ENCODE measurements at regions not wholly inside any gene's neighbourhood (a gene's known extent, or its start where the extent isn't known, plus 50 kb on each side); places are given as distances from the start of the nearest gene placed in this dataset.

DNA sequence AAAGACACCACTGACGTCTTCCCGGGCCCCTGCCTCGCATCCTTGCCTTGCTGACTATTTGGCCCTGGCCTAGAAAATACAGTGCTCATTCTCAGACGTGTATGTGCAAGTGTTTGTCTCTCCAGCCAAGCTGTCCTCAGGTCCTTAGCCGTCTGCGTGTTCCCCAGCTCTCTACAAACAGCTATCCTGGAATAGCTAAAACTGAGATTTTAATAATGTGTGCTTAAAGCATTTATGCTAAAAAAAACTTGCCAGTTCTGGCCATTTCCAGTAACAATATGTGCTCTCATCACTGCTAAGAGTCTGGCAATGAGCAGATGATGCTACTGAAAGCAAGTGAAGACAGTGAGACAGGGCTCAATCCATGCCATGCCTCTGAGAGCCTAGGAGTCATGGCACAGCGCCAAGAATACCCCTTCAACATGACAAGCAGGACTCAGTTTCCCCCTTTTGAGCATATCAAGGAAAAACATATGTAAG lies 55.7 kb downstream of the IRF2BP2 start:
- DNase-seq (ENCODE audit: low read depth in 6 of 9, low spot score in 9 of 9): no peak
- Histone ChIP-seq H3K36me3 (ENCODE audit: control insufficient read depth in 2 of 2, insufficient read depth in 2 of 2, low read length in 1 of 2) (no peaks in the 10 kb centered on the region), H3K4me3 (ENCODE audit: low read length in 2 of 2) (no peak overlapping the region), H3K27ac (ENCODE audit: low read depth in 1 of 2, low read length in 1 of 2) (no peak overlapping the region), H3K9me3 (ENCODE audit: control insufficient read depth in 2 of 2, insufficient read depth in 1 of 2, low read length in 1 of 2) (no peaks in the 10 kb centered on the region), H3K27me3 (ENCODE audit: control insufficient read depth in 2 of 2, insufficient read depth in 1 of 2, low read length in 1 of 2) (no peaks in the 10 kb centered on the region), H3K4me1 (ENCODE audit: control insufficient read depth in 2 of 2, insufficient read depth in 2 of 2, low read length in 2 of 2) (peaks cover 0 to 4% of the 10 kb centered on the region in 2 donors)
- 91% methylated on average over 7 of the region's 7 CpGs for WGBS

DNA sequence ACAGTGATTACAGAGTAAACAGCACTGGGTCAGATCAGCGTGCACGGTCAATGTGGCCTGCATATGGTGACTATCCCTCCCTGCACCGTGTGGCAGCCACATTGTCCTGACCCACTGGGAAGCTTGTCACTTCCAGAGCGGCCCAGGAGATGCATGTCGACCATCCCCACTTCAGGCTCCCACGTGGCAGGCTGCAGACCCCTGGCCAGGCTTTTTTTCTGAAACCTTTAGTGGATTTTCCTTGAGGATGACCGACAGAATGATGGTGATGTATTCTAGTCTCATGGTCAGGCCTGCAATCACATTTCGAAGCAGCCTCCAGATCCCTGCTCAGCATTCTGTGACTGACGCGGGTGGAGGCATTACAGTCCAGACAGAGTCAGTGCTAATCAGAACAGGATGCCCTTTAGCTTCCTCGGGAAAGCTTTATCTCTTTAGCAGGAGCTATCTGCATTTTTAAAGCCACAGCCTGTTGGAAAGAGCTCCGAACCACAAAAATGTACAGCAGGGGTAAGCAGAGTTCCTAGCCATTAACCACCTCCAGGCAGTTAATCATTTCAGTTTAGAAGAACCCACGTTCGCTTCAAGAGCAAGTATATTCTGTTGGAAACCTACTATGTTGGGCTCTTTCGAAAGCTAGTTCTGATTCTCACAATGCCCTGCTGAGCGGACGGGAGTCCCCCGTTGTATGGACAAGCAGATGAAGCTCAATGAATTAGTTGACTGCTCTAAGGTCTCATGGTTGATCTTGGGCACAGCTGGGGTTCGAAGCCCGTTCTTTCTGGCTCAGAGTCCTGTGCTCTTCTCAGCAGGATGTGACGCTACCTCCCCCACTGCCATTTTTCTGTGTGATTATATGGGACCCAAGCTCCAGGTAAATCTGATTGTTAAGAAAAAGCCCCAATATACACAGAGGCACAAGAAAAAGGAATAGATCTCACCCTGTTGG lies 56.5 kb downstream of the IRF2BP2 start:
- DNase-seq (ENCODE audit: low read depth in 6 of 9, low spot score in 9 of 9): no peak
- 93% methylated on average over 21 of the region's 21 CpGs for WGBS
- Histone ChIP-seq H3K27me3 (ENCODE audit: control insufficient read depth in 2 of 2, insufficient read depth in 1 of 2, low read length in 1 of 2) (no peaks in the 10 kb centered on the region), H3K36me3 (ENCODE audit: control insufficient read depth in 2 of 2, insufficient read depth in 2 of 2, low read length in 1 of 2) (no peaks in the 10 kb centered on the region), H3K27ac (ENCODE audit: low read depth in 1 of 2, low read length in 1 of 2) (no peak overlapping the region), H3K4me3 (ENCODE audit: low read length in 2 of 2) (no peak overlapping the region), H3K9me3 (ENCODE audit: control insufficient read depth in 2 of 2, insufficient read depth in 1 of 2, low read length in 1 of 2) (no peaks in the 10 kb centered on the region), H3K4me1 (ENCODE audit: control insufficient read depth in 2 of 2, insufficient read depth in 2 of 2, low read length in 2 of 2) (peaks cover 0 to 4% of the 10 kb centered on the region in 2 donors)

DNA sequence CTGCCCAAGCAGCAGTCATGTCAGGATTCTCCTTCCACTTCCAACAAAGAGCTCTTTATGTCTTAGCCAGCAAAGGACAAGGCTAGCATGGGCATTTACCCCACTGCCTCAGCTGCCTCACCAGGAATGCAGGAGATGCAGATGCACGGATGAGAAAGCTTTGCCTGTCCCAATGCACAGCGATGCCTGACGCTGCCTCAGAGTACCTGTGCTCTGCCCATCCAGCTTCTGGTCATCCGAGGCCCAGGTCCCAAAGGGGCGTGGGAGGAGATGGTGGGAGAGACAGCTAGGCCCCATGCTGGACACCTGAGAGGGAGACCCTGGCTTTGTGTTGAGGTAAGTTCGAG lies 59.0 kb downstream of the IRF2BP2 start:
- WGBS: 90% methylated on average over 6 of the region's 6 CpGs
- Histone ChIP-seq H3K27ac (ENCODE audit: low read depth in 1 of 2, low read length in 1 of 2) (no peak overlapping the region), H3K27me3 (ENCODE audit: control insufficient read depth in 2 of 2, insufficient read depth in 1 of 2, low read length in 1 of 2) (no peaks in the 10 kb centered on the region), H3K36me3 (ENCODE audit: control insufficient read depth in 2 of 2, insufficient read depth in 2 of 2, low read length in 1 of 2) (no peaks in the 10 kb centered on the region), H3K4me1 (ENCODE audit: control insufficient read depth in 2 of 2, insufficient read depth in 2 of 2, low read length in 2 of 2) (peaks cover 0 to 4% of the 10 kb centered on the region in 2 donors), H3K4me3 (ENCODE audit: low read length in 2 of 2) (no peak overlapping the region), H3K9me3 (ENCODE audit: control insufficient read depth in 2 of 2, insufficient read depth in 1 of 2, low read length in 1 of 2) (no peaks in the 10 kb centered on the region)
- DNase-seq (ENCODE audit: low read depth in 6 of 9, low spot score in 9 of 9): no peak

DNA sequence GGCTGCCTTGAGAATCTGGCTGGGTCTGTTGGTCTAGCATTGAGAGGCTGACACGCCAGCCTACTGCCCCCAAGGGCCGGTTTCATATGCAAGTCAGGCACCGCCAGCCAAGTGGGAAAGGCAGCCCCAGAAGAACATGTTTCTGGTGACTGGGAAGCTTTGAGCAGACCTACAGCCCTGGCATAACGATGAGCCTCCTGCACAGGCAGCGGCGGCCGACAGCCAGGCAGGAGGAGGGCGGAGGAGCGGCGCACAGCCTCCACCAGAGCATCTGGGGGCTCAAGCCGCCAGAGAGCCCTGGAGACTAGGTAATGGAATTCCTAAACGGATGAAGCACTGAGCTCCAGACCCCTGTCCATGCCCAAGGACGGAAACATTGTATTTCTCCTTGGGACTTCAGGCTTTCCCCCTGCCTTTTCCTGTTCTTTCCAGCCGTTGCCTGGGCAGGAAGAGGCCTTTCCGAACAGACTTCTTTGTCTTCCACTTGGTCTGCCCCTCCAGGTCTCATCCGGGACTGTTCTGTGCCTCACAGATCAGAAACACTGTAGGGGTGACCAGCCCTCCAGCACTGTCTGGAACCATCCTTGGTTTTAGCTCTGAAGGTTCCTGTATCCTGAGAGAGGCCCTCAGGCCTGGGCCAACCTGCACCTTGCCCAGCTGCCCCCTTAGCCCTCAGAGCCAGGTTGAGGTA lies 59.5 kb downstream of the IRF2BP2 start:
- no peaks in the 10 kb centered on the region for H3K9me3 ChIP-seq (ENCODE audit: control insufficient read depth in 2 of 2, insufficient read depth in 1 of 2, low read length in 1 of 2)
- no peaks in the 10 kb centered on the region for H3K27me3 ChIP-seq (ENCODE audit: control insufficient read depth in 2 of 2, insufficient read depth in 1 of 2, low read length in 1 of 2)
- no peak for DNase-seq (ENCODE audit: low read depth in 6 of 9, low spot score in 9 of 9)
- H3K4me1 ChIP-seq (ENCODE audit: control insufficient read depth in 2 of 2, insufficient read depth in 2 of 2, low read length in 2 of 2): peaks cover 0 to 8% of the 10 kb centered on the region in 2 donors
- no peak overlapping the region for H3K4me3 ChIP-seq (ENCODE audit: low read length in 2 of 2)
- WGBS: 95% methylated on average over 16 of the region's 16 CpGs
- H3K27ac ChIP-seq (ENCODE audit: low read depth in 1 of 2, low read length in 1 of 2): no peak overlapping the region
- no peaks in the 10 kb centered on the region for H3K36me3 ChIP-seq (ENCODE audit: control insufficient read depth in 2 of 2, insufficient read depth in 2 of 2, low read length in 1 of 2)

DNA sequence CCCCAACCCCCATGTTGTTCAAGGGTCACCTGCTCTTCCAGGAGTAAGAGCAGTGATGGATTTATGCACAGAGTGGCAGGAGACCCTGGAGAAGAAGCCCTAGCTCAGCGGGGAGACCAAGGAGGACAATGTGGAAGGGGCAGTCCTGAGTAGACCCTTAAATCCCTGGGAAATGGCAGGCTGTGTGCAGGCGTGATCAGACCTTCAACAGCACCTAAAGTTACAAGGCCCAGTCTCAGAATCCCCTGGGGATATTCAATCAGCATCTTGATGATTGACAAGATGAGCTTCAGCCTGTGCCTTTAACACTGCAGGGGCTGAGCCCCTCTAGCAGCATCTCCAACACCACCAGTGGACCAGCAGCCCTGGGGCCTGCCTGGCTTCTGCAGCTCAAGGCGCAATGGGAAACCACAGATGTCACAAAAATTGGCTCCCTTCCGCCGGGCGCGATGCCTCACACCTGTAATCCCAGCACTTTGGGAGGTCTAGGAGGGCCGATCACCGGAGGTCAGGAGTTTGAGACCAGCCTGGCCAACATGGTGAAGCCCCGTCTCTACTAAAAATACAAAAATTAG lies 60.4 kb downstream of the IRF2BP2 start:
- H3K36me3 ChIP-seq (ENCODE audit: control insufficient read depth in 2 of 2, insufficient read depth in 2 of 2, low read length in 1 of 2): no peaks in the 10 kb centered on the region
- no peak overlapping the region for H3K4me3 ChIP-seq (ENCODE audit: low read length in 2 of 2)
- peaks cover 0 to 15% of the 10 kb centered on the region in 2 donors for H3K4me1 ChIP-seq (ENCODE audit: control insufficient read depth in 2 of 2, insufficient read depth in 2 of 2, low read length in 2 of 2)
- 98% methylated on average over 10 of the region's 10 CpGs for WGBS
- H3K9me3 ChIP-seq (ENCODE audit: control insufficient read depth in 2 of 2, insufficient read depth in 1 of 2, low read length in 1 of 2): no peaks in the 10 kb centered on the region
- DNase-seq (ENCODE audit: low read depth in 6 of 9, low spot score in 9 of 9): no peak
- H3K27me3 ChIP-seq (ENCODE audit: control insufficient read depth in 2 of 2, insufficient read depth in 1 of 2, low read length in 1 of 2): no peaks in the 10 kb centered on the region
- no peak overlapping the region for H3K27ac ChIP-seq (ENCODE audit: low read depth in 1 of 2, low read length in 1 of 2)

DNA sequence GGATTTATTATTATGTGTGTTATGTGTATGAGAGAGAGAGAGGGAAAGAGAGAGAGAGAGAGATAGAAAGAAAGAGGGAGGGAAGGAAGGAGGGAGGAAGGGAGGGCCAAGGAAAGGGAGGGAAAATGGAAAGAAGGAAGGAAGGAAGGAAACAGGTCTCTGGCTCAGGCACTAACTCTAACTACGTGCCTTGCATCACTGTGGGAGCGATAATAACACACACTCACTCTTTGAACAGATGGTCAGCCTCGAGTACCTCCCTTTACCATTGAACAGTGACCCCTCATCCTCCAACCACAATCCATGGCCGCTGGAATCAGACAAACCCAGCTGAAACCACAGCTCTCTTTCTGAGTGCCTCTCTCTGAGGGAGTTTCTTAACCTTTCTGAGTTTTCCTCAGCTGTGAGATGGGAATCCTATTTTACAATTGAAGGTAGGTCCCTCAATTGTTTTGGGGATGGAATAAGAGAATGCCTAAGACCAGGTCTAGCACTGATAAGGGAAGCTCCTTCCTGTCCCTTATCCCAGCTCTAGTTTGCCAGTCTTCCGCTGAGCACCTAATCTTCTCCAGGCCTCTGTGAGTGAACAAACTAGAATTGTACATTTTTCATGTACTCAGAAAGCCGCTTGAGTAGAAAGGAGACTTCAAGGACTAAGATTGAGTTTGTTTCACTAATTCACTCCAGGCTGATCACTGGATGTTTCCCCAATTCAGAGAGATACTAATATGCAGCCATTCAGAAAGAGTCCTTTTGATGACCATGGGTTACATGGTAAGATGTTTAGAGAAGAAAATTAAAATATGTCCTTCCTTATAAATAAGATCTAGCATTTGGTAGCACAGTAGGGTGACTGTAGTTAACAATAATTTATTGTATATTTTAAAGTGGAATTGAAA lies 62.8 kb downstream of the IRF2BP2 start:
- no peak overlapping the region for H3K4me3 ChIP-seq (ENCODE audit: low read length in 2 of 2)
- H3K4me1 ChIP-seq (ENCODE audit: control insufficient read depth in 2 of 2, insufficient read depth in 2 of 2, low read length in 2 of 2): peaks cover 3 to 18% of the 10 kb centered on the region in 2 donors
- H3K9me3 ChIP-seq (ENCODE audit: control insufficient read depth in 2 of 2, insufficient read depth in 1 of 2, low read length in 1 of 2): no peaks in the 10 kb centered on the region
- no peaks in the 10 kb centered on the region for H3K27me3 ChIP-seq (ENCODE audit: control insufficient read depth in 2 of 2, insufficient read depth in 1 of 2, low read length in 1 of 2)
- H3K36me3 ChIP-seq (ENCODE audit: control insufficient read depth in 2 of 2, insufficient read depth in 2 of 2, low read length in 1 of 2): no peaks in the 10 kb centered on the region
- H3K27ac ChIP-seq (ENCODE audit: low read depth in 1 of 2, low read length in 1 of 2): no peak overlapping the region
- DNase-seq (ENCODE audit: low read depth in 6 of 9, low spot score in 9 of 9): no peak
- WGBS: 90% methylated on average over 6 of the region's 6 CpGs

DNA sequence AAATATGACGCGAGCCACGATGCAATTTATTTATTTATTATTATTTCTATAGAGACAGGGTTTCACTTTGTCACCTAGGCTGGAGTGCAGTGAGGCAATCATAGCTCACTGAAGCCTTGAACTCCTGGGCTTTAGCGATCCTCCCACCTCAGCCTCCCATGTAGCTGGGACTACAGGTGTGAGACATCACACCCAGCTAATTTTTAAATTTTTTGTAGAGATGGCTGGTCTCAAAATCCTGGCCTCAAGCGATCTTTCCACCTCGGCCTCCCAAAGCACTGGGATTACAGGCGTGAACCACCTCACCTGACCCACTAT lies 63.6 kb downstream of the IRF2BP2 start:
- 98% methylated on average over 7 of the region's 7 CpGs for WGBS
- Histone ChIP-seq H3K36me3 (ENCODE audit: control insufficient read depth in 2 of 2, insufficient read depth in 2 of 2, low read length in 1 of 2) (no peaks in the 10 kb centered on the region), H3K27ac (ENCODE audit: low read depth in 1 of 2, low read length in 1 of 2) (no peak overlapping the region), H3K4me3 (ENCODE audit: low read length in 2 of 2) (no peak overlapping the region), H3K27me3 (ENCODE audit: control insufficient read depth in 2 of 2, insufficient read depth in 1 of 2, low read length in 1 of 2) (no peaks in the 10 kb centered on the region), H3K4me1 (ENCODE audit: control insufficient read depth in 2 of 2, insufficient read depth in 2 of 2, low read length in 2 of 2) (peaks cover 3 to 23% of the 10 kb centered on the region in 2 donors), H3K9me3 (ENCODE audit: control insufficient read depth in 2 of 2, insufficient read depth in 1 of 2, low read length in 1 of 2) (no peaks in the 10 kb centered on the region)
- no peak for DNase-seq (ENCODE audit: low read depth in 6 of 9, low spot score in 9 of 9)

DNA sequence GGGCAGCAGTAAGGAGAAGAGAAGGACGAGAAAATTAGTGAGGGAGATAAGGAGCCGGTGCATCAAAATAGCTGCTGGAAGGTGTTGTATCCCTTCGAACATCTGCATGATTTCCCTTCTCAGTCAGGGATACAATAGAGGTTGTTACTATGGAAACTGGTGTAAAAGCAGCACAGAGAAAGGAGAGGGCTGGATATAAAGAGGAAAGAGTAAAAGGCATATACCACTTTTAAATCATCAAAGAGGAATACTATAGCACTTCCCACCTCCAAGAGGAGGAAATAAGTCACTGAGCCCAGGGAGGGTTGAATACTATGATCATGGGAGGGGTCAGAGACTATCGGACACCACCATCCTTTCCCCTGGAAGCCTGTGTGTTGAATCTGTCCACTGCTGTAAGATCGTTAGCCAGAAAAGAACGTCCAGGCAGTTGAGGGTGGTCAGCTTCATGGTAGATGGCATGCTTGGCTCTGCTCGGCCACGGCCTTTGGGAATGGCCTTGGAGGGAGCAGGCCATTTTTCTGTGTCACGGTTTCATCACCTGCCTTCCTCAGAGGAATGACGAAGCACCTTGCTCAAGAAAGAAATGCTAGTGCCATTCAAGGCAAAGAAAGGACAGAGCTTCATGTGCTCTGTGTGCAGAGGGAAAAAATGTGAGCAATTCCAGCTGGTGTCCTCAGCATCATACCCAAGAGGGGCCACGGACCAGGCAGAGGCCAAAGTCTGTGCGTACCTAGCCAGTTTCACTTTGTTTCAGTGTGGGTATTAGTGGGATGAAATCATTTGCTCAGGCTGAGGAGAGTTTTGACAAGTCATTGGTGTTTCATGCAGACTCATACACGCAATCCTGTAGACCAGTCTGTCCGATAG lies 64.2 kb downstream of the IRF2BP2 start:
- no peak for DNase-seq (ENCODE audit: low read depth in 6 of 9, low spot score in 9 of 9)
- H3K4me1 ChIP-seq (ENCODE audit: control insufficient read depth in 2 of 2, insufficient read depth in 2 of 2, low read length in 2 of 2): peaks cover 3 to 28% of the 10 kb centered on the region in 2 donors
- no peak overlapping the region for H3K27ac ChIP-seq (ENCODE audit: low read depth in 1 of 2, low read length in 1 of 2)
- no peaks in the 10 kb centered on the region for H3K27me3 ChIP-seq (ENCODE audit: control insufficient read depth in 2 of 2, insufficient read depth in 1 of 2, low read length in 1 of 2)
- 98% methylated on average over 14 of the region's 14 CpGs for WGBS
- H3K36me3 ChIP-seq (ENCODE audit: control insufficient read depth in 2 of 2, insufficient read depth in 2 of 2, low read length in 1 of 2): no peaks in the 10 kb centered on the region
- H3K4me3 ChIP-seq (ENCODE audit: low read length in 2 of 2): no peak overlapping the region
- H3K9me3 ChIP-seq (ENCODE audit: control insufficient read depth in 2 of 2, insufficient read depth in 1 of 2, low read length in 1 of 2): no peaks in the 10 kb centered on the region
